Tibial nerve (tissue), 4 donors: ENCODE measurements at regions not wholly inside any gene's neighbourhood (a gene's known extent, or its start where the extent isn't known, plus 50 kb on each side); places are given as distances from the start of the nearest gene placed in this dataset.

Experiments used
- CTCF ChIP-seq, 5 experiments: fragments of 200-600 bp in 3 of 5; fragments of 450-650 bp in 2 of 5; sonication (generic) in 3 of 5; IDR thresholded peaks; one replicate each; pipeline ENCODE4 v1.5.1; 2016 to 2019; ENCODE audit warnings: antibody characterized with exemption in 5 of 5, mild to moderate bottlenecking in 3 of 5, moderate library complexity in 2 of 5
- EP300 ChIP-seq, 2 donors: sonication (generic); formaldehyde crosslinking; IDR thresholded peaks; one replicate each; pipeline ENCODE4 v1.6.1; 2017; ENCODE audit warnings: antibody characterized with exemption in 2 of 2, mild to moderate bottlenecking in 1 of 2
- POLR2A ChIP-seq, 2 donors: fragments of 450-650 bp; IDR thresholded peaks; one replicate each; pipeline ENCODE4 v1.6.1; 2017; ENCODE audit warnings: antibody characterized with exemption in 2 of 2, mild to moderate bottlenecking in 2 of 2, moderate library complexity in 2 of 2

GRCh38 chr12:4139191-4139590 lies 134.4 kb upstream of the CCND2 start:
- TF ChIP-seq POLR2A (IDR thresholded peaks at IDR 0.05) (no peak), CTCF (IDR thresholded peaks at IDR 0.05) (no peak), EP300 (IDR thresholded peaks at IDR 0.05) (no peak)
